HEK293 (cell line): ENCODE measurements at regions not wholly inside any gene's neighbourhood (a gene's known extent, or its start where the extent isn't known, plus 50 kb on each side); places are given as distances from the start of the nearest gene placed in this dataset.

ENCODE experiments used
- CTCF ChIA-PET: fragments of 350-600 bp; formaldehyde crosslinking; extraction: SDS; loops from one replicate; lab custom pipeline; 2021; ENCODE audit warnings: antibody characterized with exemption; lab: Yijun Ruan, JAX
- POLR2A ChIA-PET: fragments of 300-600 bp; formaldehyde crosslinking; extraction: SDS; loops from one replicate; lab custom pipeline; 2020; ENCODE audit warnings: antibody characterized with exemption, inconsistent platforms; lab: Yijun Ruan, JAX
- H3K27ac ChIP-seq: fragments of 200-500 bp; sonication (Bioruptor generic); 2 replicates; pipeline ENCODE4 v1.5.1; 2014; ENCODE audit warnings: low read depth, low read length, control low read depth, inconsistent platforms; ENCODE audit errors: extremely low read depth
- H3K36me3 ChIP-seq, 2 experiments: fragments of 200-500 bp in 1 of 2; sonication (Bioruptor generic) in 1 of 2; 1 replicate in 1 of 2; 2 replicates in 1 of 2; pipeline ENCODE4 v1.5.1; 2014 to 2017; ENCODE audit warnings: inconsistent platforms in 2 of 2, low read length in 2 of 2; ENCODE audit not compliant: control insufficient read depth in 2 of 2, insufficient read depth in 1 of 2
- H3K4me1 ChIP-seq: fragments of 200-500 bp; sonication (Bioruptor generic); 2 replicates; pipeline ENCODE4 v1.5.1; 2014; ENCODE audit warnings: mild to moderate bottlenecking, low read length, inconsistent platforms; ENCODE audit not compliant: control insufficient read depth, insufficient read depth
- H3K4me3 ChIP-seq: 2 replicates; pipeline ENCODE4 v1.5.1; 2011; ENCODE audit warnings: low read depth, mild to moderate bottlenecking, control low read depth, low read length, moderate library complexity
- H3K9me3 ChIP-seq: fragments of 200-500 bp; sonication (Bioruptor generic); 2 replicates; pipeline ENCODE4 v1.5.1; 2014; ENCODE audit warnings: low read depth, low read length, inconsistent platforms; ENCODE audit not compliant: control insufficient read depth, insufficient read depth
- IKZF3 ChIP-seq: fragments of 450-650 bp; IDR thresholded peaks from 2 replicates; pipeline ENCODE4 v1.5.0; 2018; ENCODE audit warnings: missing biosample characterization, mild to moderate bottlenecking, missing genetic modification characterization, moderate library complexity
- KLF1 ChIP-seq: fragments of 450-650 bp; formaldehyde crosslinking; IDR thresholded peaks from 2 replicates; pipeline ENCODE4 v1.5.1; 2016; ENCODE audit warnings: missing biosample characterization, missing genetic modification characterization
- SP2 ChIP-seq: fragments of 450-650 bp; formaldehyde crosslinking; IDR thresholded peaks from 2 replicates; pipeline ENCODE4 v1.5.1; 2016; ENCODE audit warnings: missing biosample characterization, missing genetic modification characterization
- YY1 ChIP-seq: fragments of 450-650 bp; formaldehyde crosslinking; IDR thresholded peaks from 2 replicates; pipeline ENCODE4 v1.5.1; 2018; ENCODE audit warnings: missing biosample characterization, missing genetic modification characterization
- ZBTB1 ChIP-seq: fragments of 450-650 bp; formaldehyde crosslinking; IDR thresholded peaks from 2 replicates; pipeline ENCODE4 v1.5.1; 2016; ENCODE audit warnings: missing biosample characterization, missing genetic modification characterization
- ZBTB8A ChIP-seq: fragments of 450-650 bp; formaldehyde crosslinking; IDR thresholded peaks from 2 replicates; pipeline ENCODE4 v1.5.1; 2016; ENCODE audit warnings: missing biosample characterization, missing genetic modification characterization
- ZFP37 ChIP-seq: fragments of 450-650 bp; formaldehyde crosslinking; IDR thresholded peaks from 2 replicates; pipeline ENCODE4 v1.5.1; 2016; ENCODE audit warnings: missing biosample characterization, missing genetic modification characterization
- ZIC2 ChIP-seq: fragments of 450-650 bp; formaldehyde crosslinking; IDR thresholded peaks from 2 replicates; pipeline ENCODE4 v1.5.1; 2016; ENCODE audit warnings: missing biosample characterization, missing genetic modification characterization
- ZNF146 ChIP-seq: fragments of 450-650 bp; formaldehyde crosslinking; IDR thresholded peaks from 2 replicates; pipeline ENCODE4 v1.5.1; 2016; ENCODE audit warnings: missing biosample characterization, missing genetic modification characterization
- ZNF391 ChIP-seq: fragments of 450-650 bp; formaldehyde crosslinking; IDR thresholded peaks from 2 replicates; pipeline ENCODE4 v1.5.1; 2016; ENCODE audit warnings: low read depth, missing biosample characterization, missing genetic modification characterization, borderline replicate concordance
- ZNF404 ChIP-seq: fragments of 450-650 bp; formaldehyde crosslinking; IDR thresholded peaks from 2 replicates; pipeline ENCODE4 v1.5.1; 2017; ENCODE audit warnings: missing biosample characterization, missing genetic modification characterization
- ZNF529 ChIP-seq: fragments of 450-650 bp; formaldehyde crosslinking; IDR thresholded peaks from 2 replicates; pipeline ENCODE4 v1.5.1; 2017; ENCODE audit warnings: missing genetic modification characterization, missing biosample characterization; ENCODE audit not compliant: insufficient replicate concordance
- ZNF558 ChIP-seq: fragments of 450-650 bp; formaldehyde crosslinking; IDR thresholded peaks from 2 replicates; pipeline ENCODE4 v1.5.1; 2016; ENCODE audit warnings: missing biosample characterization, missing genetic modification characterization
- ZNF585B ChIP-seq: fragments of 450-650 bp; formaldehyde crosslinking; IDR thresholded peaks from 2 replicates; pipeline ENCODE4 v1.5.1; 2016; ENCODE audit warnings: missing biosample characterization, missing genetic modification characterization
- ZNF621 ChIP-seq: fragments of 450-650 bp; formaldehyde crosslinking; IDR thresholded peaks from 2 replicates; pipeline ENCODE4 v1.5.1; 2017; ENCODE audit warnings: missing biosample characterization, missing genetic modification characterization
- ZNF623 ChIP-seq: fragments of 450-650 bp; formaldehyde crosslinking; IDR thresholded peaks from 2 replicates; pipeline ENCODE4 v1.5.1; 2016; ENCODE audit warnings: missing biosample characterization, missing genetic modification characterization
- ZNF626 ChIP-seq: fragments of 450-650 bp; sonication (Bioruptor Pico); formaldehyde crosslinking; IDR thresholded peaks from 2 replicates; pipeline ENCODE4 v1.5.1; 2018; ENCODE audit warnings: missing biosample characterization, missing genetic modification characterization, inconsistent platforms
- ZNF670 ChIP-seq: fragments of 450-650 bp; formaldehyde crosslinking; IDR thresholded peaks from 2 replicates; pipeline ENCODE4 v1.5.1; 2016; ENCODE audit warnings: missing biosample characterization, missing genetic modification characterization, low read depth
- ZNF76 ChIP-seq: fragments of 450-650 bp; formaldehyde crosslinking; IDR thresholded peaks from 2 replicates; pipeline ENCODE4; 2016; ENCODE audit warnings: low read depth, missing biosample characterization, missing genetic modification characterization, borderline replicate concordance
- ZNF785 ChIP-seq: fragments of 450-650 bp; formaldehyde crosslinking; IDR thresholded peaks from 2 replicates; pipeline ENCODE4 v1.5.1; 2016; ENCODE audit warnings: missing biosample characterization, missing genetic modification characterization
- ZSCAN16 ChIP-seq: fragments of 450-650 bp; formaldehyde crosslinking; IDR thresholded peaks from 2 replicates; pipeline ENCODE4 v1.5.1; 2016; ENCODE audit warnings: missing biosample characterization, missing genetic modification characterization
- TF ChIP-seq, protein P1 (sequence below): fragments of 450-650 bp; formaldehyde crosslinking; IDR thresholded peaks from 2 replicates; pipeline ENCODE4 v1.5.1; 2016; ENCODE audit warnings: missing biosample characterization, missing genetic modification characterization
- TF ChIP-seq, protein P2 (sequence below): fragments of 450-650 bp; formaldehyde crosslinking; IDR thresholded peaks from 2 replicates; pipeline ENCODE4 v1.5.1; 2017; ENCODE audit warnings: missing biosample characterization, missing genetic modification characterization
- TF ChIP-seq, protein P3 (sequence below): fragments of 450-650 bp; formaldehyde crosslinking; IDR thresholded peaks from 2 replicates; pipeline ENCODE4 v1.5.1; 2016; ENCODE audit warnings: missing biosample characterization, missing genetic modification characterization
- TF ChIP-seq, protein P4 (sequence below): fragments of 450-650 bp; formaldehyde crosslinking; IDR thresholded peaks from 2 replicates; pipeline ENCODE4 v1.5.1; 2017; ENCODE audit warnings: missing biosample characterization, missing genetic modification characterization

DNA sequence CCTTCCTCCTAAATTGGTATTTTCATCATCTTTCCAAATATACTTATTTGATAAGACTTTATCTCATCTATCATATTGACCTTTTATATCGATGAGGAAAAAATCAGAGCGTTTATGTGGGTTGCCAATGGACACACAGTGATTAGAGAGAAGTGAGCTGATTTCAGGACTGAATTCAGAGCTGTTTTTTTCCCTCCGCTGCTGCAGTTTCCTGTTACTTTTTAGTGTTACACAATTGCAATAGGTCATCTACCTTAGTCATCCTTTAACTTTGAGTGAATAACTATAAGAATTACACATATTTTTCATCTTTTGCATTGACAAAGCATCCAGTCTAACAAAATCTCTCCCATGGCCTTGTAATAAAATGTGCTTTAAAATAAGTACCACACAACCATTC lies 266.3 kb upstream of the CNTN4 start (continued):
- TF ChIP-seq, protein P1, sequence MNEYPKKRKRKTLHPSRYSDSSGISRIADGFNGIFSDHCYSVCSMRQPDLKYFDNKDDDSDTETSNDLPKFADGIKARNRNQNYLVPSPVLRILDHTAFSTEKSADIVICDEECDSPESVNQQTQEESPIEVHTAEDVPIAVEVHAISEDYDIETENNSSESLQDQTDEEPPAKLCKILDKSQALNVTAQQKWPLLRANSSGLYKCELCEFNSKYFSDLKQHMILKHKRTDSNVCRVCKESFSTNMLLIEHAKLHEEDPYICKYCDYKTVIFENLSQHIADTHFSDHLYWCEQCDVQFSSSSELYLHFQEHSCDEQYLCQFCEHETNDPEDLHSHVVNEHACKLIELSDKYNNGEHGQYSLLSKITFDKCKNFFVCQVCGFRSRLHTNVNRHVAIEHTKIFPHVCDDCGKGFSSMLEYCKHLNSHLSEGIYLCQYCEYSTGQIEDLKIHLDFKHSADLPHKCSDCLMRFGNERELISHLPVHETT (tag by site-specific recombination) = no peak
- TF ChIP-seq ZNF626 (tag by site-specific recombination) (no peak), ZNF785 (tag by site-specific recombination) (no peak), ZNF529 (tag by site-specific recombination) (no peak), ZBTB1 (tag by site-specific recombination) (no peak)

DNA sequence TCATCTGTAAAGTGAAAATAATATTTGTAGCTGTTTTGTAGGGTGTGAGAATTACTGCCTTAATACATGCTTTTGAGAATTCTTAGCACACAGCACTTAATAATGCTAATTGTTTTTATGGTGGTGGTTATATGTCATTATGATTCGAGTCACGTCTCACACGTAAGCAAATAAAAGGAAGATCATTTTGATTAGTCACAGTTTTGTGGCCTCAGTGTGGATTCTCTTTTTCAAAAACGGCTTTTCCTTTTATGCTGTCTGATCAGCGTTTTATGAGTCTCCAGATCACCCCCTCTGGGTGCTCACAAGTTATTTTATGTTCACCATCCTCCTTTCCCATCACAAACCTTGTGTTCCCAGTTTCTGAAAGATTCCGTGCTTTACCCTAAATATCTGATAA lies 255.6 kb upstream of the CNTN4 start:
- no peak overlapping the region for H3K4me3 ChIP-seq
- ChIA-PET CTCF (no interaction called here), POLR2A (no interaction called here)
- H3K4me1 ChIP-seq = peaks cover 14% of the 10 kb centered on the region
- H3K27ac ChIP-seq = no peak overlapping the region; the same call in 1 of the 2 replicates
- H3K9me3 ChIP-seq = no peaks in the 10 kb centered on the region
- TF ChIP-seq YY1 (tag by site-specific recombination) = no peak
- no peak for TF ChIP-seq KLF1 (tag by site-specific recombination)
- TF ChIP-seq SP2 (tag by site-specific recombination) = no peak
- TF ChIP-seq ZSCAN16 (tag by site-specific recombination) = no peak
- TF ChIP-seq, all 188 proteins: peak for 0
- H3K36me3 ChIP-seq = no peaks in the 10 kb centered on the region

DNA sequence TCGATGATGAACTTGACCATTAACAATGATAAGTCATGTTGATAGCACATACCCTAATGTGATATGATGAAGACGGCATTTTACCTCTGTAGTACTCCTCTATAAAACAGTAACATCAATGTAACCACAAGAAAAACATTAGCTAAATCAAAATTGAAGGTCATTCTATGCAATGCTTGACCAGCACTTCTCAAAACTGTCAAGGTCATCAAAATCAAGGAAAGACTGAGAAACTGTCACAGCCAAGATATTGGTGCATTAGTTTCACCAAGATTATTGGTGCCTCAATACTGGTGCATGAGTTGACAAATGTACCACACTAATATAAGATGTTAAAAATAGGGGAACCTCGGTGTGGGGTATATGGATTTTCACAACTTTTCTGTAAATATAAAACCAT lies 251.1 kb upstream of the CNTN4 start:
- ChIA-PET POLR2A (no interaction called here), CTCF (interaction anchor here (0.6 to 1.7 kb wide), 2 partner anchors 15 to 17 kb away, joined by 3 to 7 read pairs; no protein-coding TSS in a partner anchor)
- Histone ChIP-seq H3K36me3 (no peaks in the 10 kb centered on the region), H3K9me3 (no peaks in the 10 kb centered on the region), H3K4me1 (peaks cover 14% of the 10 kb centered on the region), H3K4me3 (no peak overlapping the region), H3K27ac (no peak overlapping the region)
- no peak for TF ChIP-seq SP2 (tag by site-specific recombination)
- no peak for TF ChIP-seq ZFP37 (tag by site-specific recombination)
- no peak for TF ChIP-seq IKZF3 (tag by site-specific recombination)
- TF ChIP-seq ZNF558 (tag by site-specific recombination) = no peak
- no peak for TF ChIP-seq ZNF621 (tag by site-specific recombination)
- TF ChIP-seq, protein P2, sequence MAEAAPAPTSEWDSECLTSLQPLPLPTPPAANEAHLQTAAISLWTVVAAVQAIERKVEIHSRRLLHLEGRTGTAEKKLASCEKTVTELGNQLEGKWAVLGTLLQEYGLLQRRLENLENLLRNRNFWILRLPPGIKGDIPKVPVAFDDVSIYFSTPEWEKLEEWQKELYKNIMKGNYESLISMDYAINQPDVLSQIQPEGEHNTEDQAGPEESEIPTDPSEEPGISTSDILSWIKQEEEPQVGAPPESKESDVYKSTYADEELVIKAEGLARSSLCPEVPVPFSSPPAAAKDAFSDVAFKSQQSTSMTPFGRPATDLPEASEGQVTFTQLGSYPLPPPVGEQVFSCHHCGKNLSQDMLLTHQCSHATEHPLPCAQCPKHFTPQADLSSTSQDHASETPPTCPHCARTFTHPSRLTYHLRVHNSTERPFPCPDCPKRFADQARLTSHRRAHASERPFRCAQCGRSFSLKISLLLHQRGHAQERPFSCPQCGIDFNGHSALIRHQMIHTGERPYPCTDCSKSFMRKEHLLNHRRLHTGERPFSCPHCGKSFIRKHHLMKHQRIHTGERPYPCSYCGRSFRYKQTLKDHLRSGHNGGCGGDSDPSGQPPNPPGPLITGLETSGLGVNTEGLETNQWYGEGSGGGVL (tag by site-specific recombination) = no peak
- TF ChIP-seq ZNF670 (tag by site-specific recombination) = no peak
- TF ChIP-seq ZNF76 (tag by site-specific recombination) = no peak
- TF ChIP-seq ZIC2 = no peak
- no peak for TF ChIP-seq ZNF623 (tag by site-specific recombination)
- no peak for TF ChIP-seq ZNF585B (tag by site-specific recombination)
- TF ChIP-seq, protein P3, sequence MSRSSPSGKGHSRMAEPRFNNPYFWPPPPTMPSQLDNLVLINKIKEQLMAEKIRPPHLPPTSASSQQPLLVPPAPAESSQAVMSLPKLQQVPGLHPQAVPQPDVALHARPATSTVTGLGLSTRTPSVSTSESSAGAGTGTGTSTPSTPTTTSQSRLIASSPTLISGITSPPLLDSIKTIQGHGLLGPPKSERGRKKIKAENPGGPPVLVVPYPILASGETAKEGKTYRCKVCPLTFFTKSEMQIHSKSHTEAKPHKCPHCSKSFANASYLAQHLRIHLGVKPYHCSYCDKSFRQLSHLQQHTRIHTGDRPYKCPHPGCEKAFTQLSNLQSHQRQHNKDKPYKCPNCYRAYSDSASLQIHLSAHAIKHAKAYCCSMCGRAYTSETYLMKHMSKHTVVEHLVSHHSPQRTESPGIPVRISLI (tag by site-specific recombination) = no peak
- no peak for TF ChIP-seq ZNF391 (tag by site-specific recombination)
- TF ChIP-seq, protein P4, sequence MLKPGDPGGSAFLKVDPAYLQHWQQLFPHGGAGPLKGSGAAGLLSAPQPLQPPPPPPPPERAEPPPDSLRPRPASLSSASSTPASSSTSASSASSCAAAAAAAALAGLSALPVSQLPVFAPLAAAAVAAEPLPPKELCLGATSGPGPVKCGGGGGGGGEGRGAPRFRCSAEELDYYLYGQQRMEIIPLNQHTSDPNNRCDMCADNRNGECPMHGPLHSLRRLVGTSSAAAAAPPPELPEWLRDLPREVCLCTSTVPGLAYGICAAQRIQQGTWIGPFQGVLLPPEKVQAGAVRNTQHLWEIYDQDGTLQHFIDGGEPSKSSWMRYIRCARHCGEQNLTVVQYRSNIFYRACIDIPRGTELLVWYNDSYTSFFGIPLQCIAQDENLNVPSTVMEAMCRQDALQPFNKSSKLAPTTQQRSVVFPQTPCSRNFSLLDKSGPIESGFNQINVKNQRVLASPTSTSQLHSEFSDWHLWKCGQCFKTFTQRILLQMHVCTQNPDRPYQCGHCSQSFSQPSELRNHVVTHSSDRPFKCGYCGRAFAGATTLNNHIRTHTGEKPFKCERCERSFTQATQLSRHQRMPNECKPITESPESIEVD = no peak
- no peak for TF ChIP-seq ZBTB8A (tag by site-specific recombination)
- TF ChIP-seq ZNF146 (tag by site-specific recombination) = no peak
- no peak for TF ChIP-seq ZNF404
